GM20000 (cell line): ENCODE measurements at regions not wholly inside any gene's neighbourhood (a gene's known extent, or its start where the extent isn't known, plus 50 kb on each side); places are given as distances from the start of the nearest gene placed in this dataset.

Experiments used
- DNase-seq: peaks from one replicate; pipeline ENCODE4 v3.0.0; 2012; ENCODE audit warnings: low spot score
- TF ChIP-seq, protein P1 (sequence below): IDR thresholded peaks from 2 replicates; pipeline ENCODE4 v1.5.1; 2012; ENCODE audit warnings: mild to moderate bottlenecking, control low read depth; ENCODE audit errors: extremely low read depth, missing control alignments

DNA sequence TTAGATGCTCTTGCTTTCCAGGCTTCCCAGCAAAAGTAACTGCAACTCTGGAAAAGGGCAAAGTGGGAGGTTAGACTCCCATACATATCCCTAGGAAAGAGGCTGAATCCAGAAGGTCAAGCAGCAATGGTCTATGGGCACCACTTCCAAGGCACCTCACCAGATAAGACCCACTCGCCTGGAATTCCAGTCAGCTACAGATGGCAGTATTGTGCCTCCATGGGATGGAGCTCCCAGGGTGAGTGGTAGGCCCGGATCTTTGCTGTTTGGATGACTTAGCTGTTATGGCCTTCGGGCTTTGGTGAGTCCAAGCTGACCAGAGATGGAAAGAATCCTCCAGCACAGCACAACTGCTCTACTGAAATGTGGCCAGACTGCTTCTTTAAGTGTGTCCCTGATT is 688.0 kb downstream of the PCDH19 start:
- TF ChIP-seq, protein P1, sequence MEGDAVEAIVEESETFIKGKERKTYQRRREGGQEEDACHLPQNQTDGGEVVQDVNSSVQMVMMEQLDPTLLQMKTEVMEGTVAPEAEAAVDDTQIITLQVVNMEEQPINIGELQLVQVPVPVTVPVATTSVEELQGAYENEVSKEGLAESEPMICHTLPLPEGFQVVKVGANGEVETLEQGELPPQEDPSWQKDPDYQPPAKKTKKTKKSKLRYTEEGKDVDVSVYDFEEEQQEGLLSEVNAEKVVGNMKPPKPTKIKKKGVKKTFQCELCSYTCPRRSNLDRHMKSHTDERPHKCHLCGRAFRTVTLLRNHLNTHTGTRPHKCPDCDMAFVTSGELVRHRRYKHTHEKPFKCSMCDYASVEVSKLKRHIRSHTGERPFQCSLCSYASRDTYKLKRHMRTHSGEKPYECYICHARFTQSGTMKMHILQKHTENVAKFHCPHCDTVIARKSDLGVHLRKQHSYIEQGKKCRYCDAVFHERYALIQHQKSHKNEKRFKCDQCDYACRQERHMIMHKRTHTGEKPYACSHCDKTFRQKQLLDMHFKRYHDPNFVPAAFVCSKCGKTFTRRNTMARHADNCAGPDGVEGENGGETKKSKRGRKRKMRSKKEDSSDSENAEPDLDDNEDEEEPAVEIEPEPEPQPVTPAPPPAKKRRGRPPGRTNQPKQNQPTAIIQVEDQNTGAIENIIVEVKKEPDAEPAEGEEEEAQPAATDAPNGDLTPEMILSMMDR: no peak
- no peak for DNase-seq

DNA sequence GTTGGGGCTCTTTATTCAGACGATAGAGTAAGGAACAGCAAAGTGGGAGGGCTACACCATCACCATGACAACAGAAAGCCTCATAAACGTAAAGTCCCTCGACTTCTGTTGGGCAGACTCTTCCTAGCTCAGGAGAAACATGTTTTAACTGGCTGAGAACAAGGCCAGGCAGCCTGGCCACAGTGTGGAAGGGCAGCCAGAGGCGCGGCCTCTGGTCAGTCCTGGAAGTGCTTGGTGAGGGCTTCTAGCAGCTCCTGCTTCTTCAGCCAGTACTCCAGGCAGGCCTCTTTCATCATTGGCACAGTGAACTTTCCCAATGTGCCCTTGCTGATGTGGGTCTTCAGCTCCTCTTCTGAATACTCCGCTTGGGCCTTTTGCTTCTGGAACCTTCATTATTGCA is 690.9 kb downstream of the PCDH19 start:
- TF ChIP-seq, protein P1: no peak
- DNase-seq: no peak

- no peak for DNase-seq
- TF ChIP-seq, protein P1: no peak
Measured at GRCh38 chrX:99717716-99718115, 692.4 kb downstream of the PCDH19 start.

DNA sequence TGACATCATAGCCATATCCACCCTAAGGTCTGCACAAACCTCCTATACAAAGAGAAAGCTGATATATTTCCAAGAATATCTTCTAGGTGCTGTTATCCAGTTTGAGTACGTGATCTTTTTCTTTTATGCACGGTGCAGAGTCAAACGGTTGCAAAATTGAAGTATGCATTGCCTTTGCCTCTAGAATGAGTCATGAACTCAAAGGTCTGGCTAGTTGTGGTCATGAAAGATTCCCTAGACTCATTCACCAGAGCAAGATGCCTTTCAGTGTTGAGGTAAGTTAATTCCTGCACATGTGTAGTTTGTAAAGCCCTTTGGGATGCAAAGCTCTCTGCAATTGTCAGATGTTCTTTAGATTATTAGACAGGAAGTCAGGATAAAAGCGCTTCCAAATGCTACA is 704.4 kb downstream of the PCDH19 start:
- TF ChIP-seq, protein P1: no peak
- DNase-seq: no peak

- TF ChIP-seq, protein P1: no peak
- DNase-seq: no peak
Measured at GRCh38 chrX:99703473-99703872, 706.6 kb downstream of the PCDH19 start.

- TF ChIP-seq, protein P1: no peak
- DNase-seq: no peak
Measured at GRCh38 chrX:99698451-99698850, 711.6 kb downstream of the PCDH19 start.

- DNase-seq: no peak
- TF ChIP-seq, protein P1: no peak
Measured at GRCh38 chrX:99663136-99663535, 746.9 kb downstream of the PCDH19 start.
